NCI-H510A (cell line): ENCODE measurements at regions not wholly inside any gene's neighbourhood (a gene's known extent, or its start where the extent isn't known, plus 50 kb on each side); places are given as distances from the start of the nearest gene placed in this dataset.

Source experiments
- DNase-seq: peaks from one replicate; lab custom pipeline; 2025; lab: John Stamatoyannopoulos, UW

DNA sequence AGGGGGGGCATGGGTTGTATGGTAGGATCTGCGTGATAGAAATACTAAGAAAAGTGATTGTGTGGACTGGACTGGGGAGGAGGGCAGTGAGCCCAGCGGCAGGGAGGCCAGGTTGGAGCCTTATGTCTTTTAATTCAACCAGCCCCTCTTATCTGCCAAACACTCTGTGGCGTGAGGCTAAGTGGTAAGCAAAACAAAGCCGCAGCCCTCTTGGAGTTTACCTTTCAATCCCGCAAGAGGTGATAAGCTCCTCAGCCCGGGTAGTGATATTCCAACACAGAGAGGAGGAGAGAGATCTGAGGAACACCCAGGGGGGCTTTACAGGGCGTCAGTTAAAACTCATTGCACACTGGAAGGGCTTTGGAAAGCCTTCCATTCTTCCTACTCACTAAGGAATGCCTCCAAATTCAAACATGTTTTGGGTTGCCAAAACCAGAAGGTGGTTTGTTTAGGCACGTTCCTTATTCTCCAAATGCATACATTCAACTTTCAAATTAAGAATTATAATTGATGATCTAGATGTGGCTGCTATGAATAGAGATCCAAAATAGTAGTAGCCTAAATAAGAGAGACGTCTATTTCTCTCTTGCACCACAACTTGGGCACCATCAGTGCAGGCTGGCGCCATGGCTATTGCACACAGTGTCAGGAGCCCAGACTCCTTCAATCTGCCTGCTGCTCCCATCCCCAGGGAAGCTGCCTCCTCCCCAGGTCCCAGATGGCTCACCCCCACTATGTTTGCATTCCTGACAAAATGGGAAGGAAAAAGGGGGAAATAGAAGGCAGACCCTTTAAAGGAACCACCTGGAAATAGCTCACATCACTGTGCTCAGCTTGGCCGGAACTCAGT is 75.1 kb upstream of the FSTL4 start:
- no peak for DNase-seq

DNA sequence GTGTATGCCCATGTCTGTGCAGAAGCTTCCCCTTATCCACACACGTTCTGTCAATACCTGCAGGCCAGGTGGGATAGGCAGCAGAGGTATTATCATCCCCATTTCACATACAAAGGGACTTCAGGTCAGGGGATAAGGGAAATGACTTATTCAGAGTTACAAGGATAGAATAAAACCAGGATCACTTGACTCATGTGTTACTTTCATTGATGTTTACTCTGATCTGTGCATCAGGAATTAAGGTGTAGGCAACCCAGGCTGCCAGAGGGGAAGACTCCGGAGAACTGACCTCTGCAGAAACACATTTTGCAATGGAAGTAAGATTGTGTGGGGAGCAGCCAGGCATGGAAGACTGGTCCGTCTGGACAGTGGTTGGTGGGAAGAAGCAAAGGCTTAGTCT is 74.2 kb upstream of the FSTL4 start:
- DNase-seq: no peak

DNA sequence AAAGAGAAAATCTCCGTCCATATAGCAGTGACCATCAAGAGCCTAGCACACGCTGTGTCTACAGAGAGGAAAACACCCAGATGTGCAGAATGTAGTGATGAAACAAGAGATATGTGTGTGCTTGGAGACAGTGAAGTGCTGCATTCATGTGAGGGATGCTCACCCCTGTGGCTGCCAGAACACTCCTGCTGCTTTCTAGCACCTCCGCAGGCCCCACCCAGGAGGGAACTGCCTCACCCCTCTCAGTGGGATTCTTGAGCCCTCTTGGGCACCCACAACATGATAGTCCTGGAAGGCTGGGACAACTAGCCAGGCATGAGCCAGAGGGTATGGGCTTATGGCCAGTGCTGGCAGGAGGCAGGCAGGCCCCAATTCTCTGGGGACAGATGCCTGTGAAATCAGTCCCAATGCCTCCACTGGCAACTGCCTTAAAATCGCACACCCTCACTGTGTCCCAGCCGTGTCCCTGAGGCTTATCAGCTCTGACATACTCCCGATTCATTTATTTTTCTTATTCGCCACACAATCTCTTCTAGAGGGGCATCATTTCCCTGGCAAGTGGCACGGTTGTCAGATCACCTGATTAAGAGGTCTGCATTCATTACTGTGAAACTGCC is 73.2 kb upstream of the FSTL4 start:
- no peak for DNase-seq

DNA sequence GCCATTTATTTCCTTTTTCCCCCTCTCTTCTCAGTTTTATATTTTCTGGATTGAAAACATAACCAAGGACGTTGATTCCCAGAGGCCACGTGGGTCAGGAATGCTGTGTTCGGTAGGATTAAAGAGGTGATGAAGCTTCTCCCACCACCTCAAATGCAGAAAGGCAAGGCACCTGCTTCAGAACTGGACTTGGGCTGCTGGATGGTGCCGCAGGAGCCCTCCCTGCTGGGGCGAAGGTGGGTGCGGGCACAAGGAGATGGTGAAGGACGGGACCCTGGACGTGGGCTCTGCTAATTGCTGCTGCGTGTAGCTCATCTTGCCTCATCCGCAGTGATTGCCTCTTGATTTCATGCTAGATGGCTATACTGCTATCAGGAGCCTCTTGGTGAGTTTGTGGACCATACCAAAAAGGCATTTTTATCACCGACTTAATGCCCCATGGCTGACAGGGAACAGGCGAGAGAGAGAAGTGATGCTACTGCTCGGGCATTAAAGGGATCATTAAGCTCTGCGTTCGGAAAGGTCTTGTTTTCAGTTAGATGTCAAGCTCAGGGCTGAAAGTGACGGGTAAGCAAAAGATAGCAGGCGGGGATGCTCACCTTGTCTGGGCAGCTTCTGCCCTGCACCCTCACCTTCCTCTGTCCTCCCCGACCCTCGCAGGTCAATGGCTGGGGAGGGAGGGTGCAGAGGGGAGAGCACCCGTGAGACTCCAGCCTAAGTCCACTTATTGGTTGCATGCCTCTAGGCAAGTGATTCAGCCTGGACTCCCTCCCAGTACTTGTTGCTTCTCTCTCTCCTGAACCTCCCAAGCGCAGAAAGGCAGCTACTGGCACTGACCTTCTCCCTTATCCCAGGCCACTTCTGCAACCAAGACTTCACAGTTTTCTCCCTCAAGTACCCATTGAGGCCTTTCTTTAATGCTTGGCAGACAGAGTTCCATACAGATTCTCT is 71.6 kb upstream of the FSTL4 start:
- no peak for DNase-seq

DNA sequence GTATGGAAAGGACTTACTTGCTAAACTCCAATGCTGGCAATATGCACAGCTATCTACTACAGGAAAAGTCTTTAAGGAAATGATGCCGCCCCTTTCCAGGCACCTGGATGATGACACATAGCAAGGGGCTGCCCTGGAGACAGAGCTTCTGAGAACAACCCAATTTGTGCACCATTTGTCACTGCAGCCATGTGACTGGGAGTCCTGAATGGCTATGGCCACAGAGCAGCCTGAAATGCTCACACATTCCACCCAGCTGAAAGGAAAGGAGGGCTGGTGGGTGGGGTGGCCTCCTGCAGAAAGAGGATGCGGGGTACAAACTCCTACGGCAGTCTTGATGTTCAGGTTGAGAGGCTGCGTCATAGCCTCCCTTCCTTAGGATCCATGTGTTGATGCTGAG is 70.1 kb upstream of the FSTL4 start:
- no peak for DNase-seq

DNA sequence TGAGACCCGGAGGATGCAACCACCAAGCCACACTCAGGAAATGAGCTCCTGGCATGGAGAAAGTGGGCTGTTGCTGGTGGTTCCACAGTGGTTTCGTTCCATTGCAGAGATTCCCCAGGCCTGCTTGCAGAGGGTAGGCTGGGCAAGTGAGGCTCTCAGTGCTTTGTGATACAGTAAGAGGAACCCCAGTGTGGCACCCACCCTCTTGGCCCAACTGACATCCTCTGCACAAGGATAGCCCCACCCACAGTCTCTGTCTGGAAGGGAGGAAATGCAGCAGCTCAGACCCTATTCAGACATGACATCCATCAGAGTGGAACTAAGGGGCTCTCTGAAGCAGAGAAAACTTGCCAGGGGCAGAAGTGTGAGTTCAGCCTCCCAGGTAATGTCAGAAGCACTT is 69.6 kb upstream of the FSTL4 start:
- DNase-seq: no peak

DNA sequence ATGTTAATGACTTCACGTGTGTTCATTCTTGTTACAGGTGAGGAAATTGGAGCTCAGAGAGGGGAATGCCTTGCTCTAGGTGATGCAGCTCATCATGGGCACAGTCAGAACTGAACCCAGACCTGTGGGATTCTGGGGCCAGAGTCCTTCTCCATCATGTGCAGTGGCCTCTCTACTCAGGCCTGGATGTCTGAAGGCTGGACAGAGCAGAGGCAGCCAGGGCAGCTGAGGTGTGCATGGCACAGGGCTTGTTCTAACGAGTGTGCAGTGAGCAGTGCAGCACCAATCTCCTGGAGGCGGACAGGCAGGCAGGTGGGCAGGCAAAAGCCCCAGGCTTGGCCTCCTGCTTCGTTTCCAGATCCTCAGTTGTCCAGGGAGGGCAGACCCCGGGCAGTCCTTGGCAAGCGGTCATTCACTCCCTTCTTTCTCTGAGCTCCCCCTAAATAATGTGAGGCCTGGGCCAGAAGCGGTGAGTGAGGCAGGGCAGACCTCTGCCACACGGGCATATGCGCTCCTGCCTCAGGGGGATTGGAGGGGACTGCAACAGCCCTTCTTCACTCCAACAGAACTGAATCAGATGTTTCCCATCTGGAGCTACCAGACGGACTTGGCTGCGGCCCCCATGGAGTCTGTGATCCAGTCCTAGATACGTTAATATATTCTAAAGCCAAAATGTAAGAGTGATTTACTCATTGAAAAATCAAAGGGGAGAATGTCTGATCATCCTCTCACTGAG is 68.7 kb upstream of the FSTL4 start:
- DNase-seq: no peak

DNA sequence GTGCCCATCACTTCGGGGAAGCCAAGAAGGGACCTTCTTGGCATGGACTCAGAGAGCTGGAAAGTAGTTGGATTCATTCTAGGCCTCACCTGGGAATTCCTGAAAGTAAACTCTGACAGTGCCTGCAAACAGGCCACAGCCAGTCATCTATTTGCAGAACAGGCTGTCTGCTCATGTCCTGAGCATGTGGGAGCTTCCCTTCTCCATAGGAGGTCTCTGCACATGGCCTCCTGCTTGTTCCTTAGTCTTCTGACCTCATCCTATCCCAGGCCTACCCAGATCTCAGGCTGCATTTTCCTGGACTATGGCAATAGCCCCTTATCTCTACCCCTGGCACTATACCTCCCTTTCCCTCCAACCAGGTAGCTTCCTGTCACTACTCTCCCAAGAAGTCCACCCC is 67.2 kb upstream of the FSTL4 start:
- DNase-seq: no peak

DNA sequence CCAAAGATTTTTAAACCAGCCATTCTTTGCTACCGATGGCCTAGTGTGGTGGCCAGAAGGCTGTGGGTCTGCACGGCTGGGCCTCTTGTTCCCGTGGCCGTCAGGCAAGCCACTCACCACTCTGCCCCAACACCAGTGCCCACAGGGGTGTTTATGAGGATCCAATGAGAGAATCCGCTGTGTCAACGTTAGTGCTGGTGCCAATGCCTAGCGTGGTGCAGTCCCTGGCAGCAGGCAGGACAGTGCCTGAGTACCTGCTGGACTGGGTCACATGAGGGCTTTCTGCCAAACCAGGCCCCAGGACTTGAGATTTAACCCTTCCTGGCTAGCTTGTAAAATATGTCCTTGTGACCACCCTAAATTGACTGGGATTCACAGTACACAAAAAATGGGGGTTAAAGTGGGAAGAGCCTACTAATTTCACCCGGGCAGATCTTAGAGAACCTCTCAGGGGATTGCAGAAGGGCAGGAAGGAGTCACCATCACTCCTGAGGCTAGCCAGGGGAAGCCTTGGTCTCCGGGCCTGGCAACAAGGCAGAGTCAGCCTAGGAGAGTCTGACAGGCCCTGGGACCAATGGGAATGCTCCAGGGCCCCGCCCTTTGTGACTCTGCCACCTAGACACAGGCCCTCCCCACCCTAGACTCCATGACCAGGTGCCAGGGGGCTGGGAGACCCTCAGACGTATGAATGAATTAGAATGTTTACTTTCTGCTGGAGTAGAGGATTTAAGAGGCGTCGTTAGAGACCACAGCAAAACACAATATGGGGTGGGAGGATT is 63.2 kb upstream of the FSTL4 start:
- DNase-seq: no peak

DNA sequence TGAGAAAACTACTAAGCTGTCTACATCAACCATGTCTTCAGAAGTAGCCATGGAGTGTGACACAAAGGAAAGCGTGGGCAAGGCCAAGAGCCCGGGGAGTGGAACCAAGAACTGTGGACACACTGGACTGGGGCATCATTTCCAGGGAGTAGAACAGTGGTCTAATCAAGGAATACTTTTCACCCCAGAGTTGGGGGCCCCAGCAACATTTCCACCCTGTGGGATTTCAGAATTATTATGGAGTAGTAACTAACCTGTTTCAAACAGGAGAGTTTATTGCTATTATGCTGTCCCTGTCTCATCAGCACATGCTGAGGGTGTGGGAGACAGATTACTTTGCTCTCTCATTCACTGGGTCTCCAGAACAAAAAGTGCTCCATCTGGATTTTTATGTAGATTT is 58.0 kb upstream of the FSTL4 start:
- DNase-seq: no peak

DNA sequence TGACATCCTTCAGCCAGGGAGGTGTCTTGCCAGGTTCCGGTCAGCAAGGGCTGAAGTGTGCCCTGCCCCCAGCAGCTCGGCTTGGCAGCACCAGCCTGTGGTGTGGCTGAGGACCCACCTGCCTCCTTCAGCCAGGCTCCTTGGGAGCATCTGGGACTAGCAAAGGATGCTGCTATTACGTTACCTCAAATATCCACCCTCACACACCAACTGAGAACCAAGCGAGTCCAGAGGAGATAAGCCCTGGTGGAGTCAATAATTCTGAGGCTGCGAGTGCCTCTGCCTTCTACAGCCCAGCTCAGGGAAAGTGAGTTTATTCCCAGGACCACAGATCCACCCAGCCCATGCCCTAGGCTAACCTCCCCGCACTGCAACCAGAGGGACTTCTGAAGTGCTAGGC is 57.1 kb upstream of the FSTL4 start:
- no peak for DNase-seq

DNA sequence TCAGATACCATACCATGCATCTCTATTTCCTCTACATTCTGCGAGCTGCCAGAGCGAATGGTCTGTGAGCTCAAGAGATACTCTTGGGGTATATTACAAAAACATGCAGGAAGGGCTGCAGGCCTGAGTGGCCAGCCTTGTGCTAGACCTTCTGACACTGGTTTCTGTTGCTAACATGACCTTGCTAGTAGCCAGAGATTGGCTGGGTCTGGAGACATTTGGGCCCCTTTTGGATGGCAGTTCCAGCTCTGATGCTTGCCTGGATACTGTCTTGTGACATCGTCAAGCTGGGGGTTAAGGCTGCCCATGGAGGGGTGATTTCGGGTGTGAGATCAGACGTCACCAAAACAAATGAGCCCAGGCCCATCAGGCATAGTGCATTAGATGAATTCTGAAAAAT is 56.1 kb upstream of the FSTL4 start:
- no peak for DNase-seq

DNA sequence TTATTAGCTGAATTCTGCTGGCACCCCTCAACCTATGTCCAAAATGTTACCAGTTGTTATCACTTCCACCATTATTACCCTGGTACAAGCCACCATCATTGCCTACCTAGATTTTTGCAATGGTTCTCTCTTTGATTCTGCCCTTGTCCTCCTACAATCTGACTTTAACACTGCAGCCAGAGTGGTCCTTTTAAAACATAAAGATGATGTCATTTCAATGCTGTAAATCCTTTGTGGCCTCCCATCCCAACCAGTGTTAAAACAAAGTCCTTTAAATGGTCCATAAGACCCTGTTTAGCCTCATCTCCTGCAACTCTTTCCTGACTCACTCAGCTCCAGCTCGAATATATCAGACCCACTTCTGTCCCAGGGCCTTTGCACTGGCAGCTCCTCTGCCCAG is 54.9 kb upstream of the FSTL4 start:
- DNase-seq: no peak

DNA sequence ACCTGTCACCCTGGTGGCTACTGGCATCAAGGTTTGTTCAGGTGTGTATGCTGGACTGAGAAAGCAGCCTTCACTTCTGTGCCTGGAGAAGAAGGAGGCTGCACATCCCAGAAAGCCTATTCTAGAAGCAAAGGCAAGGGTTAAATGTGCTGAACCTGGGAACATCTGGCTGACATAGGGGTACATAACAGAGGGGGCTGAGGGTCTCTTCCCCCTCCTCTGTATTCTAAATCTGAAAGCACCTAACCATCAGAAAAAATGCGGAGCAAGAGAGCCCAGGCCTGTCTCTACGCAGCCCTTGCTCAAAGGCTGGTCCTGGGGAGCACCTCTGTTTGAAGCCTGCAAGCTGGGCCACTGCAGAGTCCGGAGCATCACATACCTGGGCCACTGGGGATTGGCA is 53.2 kb upstream of the FSTL4 start:
- DNase-seq: no peak

DNA sequence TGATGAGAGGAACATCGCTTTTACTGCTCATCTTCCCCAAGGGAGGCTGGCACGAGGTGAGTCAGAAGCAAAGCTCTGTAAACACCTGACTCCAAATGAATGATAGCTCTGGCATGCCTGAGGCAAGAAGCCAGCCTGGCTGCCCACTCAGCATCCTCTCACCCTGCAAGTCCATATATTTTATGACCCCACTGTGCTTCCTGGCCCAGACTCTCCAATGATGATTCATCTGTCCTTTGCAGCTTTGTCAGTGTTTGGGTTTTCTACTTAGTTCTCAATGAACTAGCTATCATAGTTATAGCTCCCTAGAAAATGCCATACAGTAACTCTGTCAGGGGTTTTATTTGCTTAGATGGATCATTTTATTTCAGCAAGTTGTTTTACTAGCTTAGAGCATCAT is 52.1 kb upstream of the FSTL4 start:
- no peak for DNase-seq

DNA sequence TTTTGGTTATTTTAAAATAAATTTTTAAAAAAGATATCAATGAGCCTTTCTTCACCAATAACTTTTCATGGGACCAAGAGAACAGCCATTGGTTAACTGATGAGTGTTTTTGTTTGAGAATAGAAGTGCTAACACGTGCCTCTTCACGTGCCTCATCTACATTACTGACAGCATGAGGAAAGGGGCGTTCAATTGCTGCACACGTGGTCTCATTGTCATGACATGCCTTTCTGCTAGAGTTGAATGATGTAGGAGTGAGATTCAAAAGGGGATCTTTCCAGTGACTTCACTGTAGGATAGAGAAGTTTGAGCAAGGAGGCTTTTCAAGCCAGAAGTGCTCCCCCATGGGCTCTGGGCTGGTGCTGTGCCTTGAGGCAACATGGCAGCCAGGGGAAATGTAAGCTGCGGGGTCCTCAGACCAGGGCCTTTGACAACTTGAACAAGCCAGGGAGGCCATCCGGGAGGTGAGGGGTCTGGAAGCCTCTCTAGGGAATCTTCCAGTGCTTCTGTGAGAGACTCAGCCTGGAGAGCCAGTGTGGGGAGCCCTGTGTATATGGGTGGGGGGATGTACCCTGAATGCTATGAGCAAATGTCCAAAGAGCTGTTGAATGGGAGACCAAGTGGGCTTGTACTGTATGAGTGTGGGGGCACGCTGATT is 51.2 kb upstream of the FSTL4 start:
- no peak for DNase-seq

DNA sequence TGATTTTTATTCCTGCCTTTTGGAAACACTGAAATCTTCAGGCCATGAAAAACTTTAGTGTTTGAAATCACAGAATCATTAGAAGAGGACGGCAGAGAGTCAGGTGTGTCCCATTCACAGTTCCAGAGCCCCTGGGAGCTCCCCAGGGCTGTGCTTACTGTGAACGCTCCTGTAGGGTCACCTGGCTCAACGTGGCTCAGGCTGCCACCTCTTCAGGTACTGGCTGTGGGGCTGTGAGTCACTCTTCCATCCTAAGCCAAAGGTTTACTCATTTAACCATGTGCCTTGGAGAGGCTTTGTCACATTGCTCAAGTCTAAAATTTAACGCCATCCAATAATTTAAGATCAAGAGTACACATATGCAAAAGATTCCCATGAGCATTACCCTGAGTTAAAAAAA is 50.2 kb upstream of the FSTL4 start:
- no peak for DNase-seq
